ENCODE measurements at regions not wholly inside any gene's neighbourhood (a gene's known extent, or its start where the extent isn't known, plus 50 kb on each side); places are given as distances from the start of the nearest gene placed in this dataset.
"Not testable (repeated sequence)": the region's sequence is repeated elsewhere in the genome, so short reads cannot be mapped to it uniquely, and the experiment has no call there.

DNA sequence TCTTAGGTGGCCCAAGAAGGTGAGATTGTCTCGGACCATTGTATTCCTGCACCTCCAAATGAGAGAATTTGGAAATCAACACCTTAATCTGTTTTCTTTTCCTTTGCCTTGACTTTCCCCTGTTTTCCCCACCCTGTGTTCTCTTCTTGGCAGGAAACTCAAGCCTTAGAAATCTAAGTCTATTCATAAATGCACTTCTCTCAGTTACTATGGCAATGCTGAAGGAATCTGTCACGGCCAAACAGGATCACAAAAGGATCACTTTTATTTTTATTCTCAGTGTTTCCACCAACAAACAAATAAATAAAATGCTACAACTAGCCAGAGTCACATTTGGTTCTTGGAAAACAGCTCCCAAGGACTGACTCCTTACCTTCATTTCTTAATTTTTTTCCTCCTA is 270.5 kb downstream of the BCAT1 start:
- Histone ChIP-seq H3K4me3 (ENCODE audit: low read depth, low read length) (no peak overlapping the region), H3K27me3 (ENCODE audit: control insufficient read depth, insufficient read depth, low read length) (no peaks in the 10 kb centered on the region), H3K36me3 (ENCODE audit: control insufficient read depth, insufficient read depth, low read length) (no peaks in the 10 kb centered on the region)
- TF ChIP-seq, protein P1, sequence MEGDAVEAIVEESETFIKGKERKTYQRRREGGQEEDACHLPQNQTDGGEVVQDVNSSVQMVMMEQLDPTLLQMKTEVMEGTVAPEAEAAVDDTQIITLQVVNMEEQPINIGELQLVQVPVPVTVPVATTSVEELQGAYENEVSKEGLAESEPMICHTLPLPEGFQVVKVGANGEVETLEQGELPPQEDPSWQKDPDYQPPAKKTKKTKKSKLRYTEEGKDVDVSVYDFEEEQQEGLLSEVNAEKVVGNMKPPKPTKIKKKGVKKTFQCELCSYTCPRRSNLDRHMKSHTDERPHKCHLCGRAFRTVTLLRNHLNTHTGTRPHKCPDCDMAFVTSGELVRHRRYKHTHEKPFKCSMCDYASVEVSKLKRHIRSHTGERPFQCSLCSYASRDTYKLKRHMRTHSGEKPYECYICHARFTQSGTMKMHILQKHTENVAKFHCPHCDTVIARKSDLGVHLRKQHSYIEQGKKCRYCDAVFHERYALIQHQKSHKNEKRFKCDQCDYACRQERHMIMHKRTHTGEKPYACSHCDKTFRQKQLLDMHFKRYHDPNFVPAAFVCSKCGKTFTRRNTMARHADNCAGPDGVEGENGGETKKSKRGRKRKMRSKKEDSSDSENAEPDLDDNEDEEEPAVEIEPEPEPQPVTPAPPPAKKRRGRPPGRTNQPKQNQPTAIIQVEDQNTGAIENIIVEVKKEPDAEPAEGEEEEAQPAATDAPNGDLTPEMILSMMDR (IDR thresholded peaks at IDR 0.05; ENCODE audit: insufficient read depth, low read length, poor library complexity, severe bottlenecking) = no peak
- no peak for DNase-seq (ENCODE audit: low read depth)

DNA sequence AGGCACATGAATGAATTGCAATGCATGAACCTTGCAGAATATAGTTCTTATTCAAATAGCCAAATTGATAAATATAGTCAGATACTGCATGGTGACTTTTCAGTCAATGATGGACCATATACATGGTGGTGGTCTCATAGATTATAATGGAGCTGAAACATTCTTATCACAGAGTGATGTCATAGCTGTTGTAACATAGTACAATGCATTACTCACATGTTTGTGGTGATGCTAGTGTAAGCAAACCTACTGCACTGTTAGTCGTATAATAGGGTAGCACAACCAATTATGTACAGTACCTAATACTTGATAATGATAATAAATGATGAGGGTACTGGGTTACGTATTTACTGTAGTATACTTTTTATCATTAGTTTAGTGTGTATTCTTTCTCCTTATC is 280.3 kb downstream of the BCAT1 start:
- H3K27me3 ChIP-seq (ENCODE audit: control insufficient read depth, insufficient read depth, low read length) = no peaks in the 10 kb centered on the region
- TF ChIP-seq, protein P1 (IDR thresholded peaks at IDR 0.05; ENCODE audit: insufficient read depth, low read length, poor library complexity, severe bottlenecking) = no peak
- H3K4me3 ChIP-seq (ENCODE audit: low read depth, low read length) = no peak overlapping the region
- no peak for DNase-seq (ENCODE audit: low read depth)
- H3K36me3 ChIP-seq (ENCODE audit: control insufficient read depth, insufficient read depth, low read length) = no peaks in the 10 kb centered on the region

DNA sequence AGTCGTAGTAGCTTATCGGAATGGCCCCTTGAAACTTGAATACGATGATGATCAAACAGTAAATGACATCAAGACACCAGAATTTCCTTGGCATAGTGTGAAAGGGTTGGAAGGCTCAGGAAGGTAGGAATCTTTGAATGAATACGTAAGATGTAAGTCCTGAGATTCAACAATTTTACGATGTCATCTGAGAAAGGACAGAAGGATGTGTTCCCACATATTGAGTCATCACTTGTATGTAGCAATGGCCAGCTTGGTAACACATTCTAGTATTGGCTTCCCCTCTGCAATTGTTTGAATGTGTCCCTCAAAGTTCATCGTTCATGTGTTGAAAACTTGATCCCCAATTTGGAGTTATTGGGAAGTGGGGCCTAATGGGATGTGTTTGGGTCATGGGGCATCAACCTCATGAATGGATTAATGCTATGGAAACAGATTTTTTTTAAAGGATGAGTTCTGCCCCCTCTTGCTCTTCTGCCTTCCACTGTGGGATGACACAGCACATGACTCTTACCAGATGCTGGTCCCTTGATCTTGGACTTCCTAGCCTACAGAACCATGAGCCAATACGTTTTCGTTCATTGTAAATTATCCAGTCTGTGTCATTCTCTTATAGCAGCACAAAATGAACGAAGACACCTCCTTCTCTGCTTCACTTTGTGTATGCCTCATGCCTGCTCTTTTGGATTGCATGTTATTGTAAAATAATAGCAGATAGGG is 284.6 kb downstream of the BCAT1 start:
- H3K4me3 ChIP-seq (ENCODE audit: low read depth, low read length) = no peak overlapping the region
- no peaks in the 10 kb centered on the region for H3K36me3 ChIP-seq (ENCODE audit: control insufficient read depth, insufficient read depth, low read length)
- TF ChIP-seq, protein P1 (IDR thresholded peaks at IDR 0.05; ENCODE audit: insufficient read depth, low read length, poor library complexity, severe bottlenecking) = no peak
- DNase-seq (ENCODE audit: low read depth) = no peak
- H3K27me3 ChIP-seq (ENCODE audit: control insufficient read depth, insufficient read depth, low read length) = no peaks in the 10 kb centered on the region

DNA sequence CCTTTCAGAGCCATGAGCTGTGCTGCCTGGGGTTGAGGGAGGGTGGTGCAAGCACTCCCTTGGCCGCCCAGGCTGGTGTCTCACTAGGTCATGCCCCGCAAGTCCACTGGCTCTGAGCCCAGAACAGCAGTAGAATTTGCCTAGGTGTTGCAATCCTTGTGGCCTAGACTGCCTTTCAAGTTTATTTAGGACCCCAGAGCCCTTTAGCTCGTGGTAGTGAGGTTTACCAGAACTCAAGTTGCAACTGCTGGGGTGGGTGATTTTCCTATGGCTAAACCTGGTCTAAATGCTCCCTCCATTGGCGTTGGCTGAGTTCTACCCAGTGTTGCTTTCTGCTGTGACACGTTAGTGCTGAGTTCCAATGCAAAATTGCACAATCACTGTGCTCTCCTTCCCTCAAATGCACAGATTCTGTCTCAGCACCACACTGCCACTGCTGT is 287.2 kb downstream of the BCAT1 start:
- Histone ChIP-seq H3K4me3 (ENCODE audit: low read depth, low read length) (no peak overlapping the region), H3K27me3 (ENCODE audit: control insufficient read depth, insufficient read depth, low read length) (no peaks in the 10 kb centered on the region), H3K36me3 (ENCODE audit: control insufficient read depth, insufficient read depth, low read length) (no peaks in the 10 kb centered on the region)
- DNase-seq (ENCODE audit: low read depth) = peak; percentile 63
- TF ChIP-seq, protein P1 (IDR thresholded peaks at IDR 0.05; ENCODE audit: insufficient read depth, low read length, poor library complexity, severe bottlenecking) = no peak

DNA sequence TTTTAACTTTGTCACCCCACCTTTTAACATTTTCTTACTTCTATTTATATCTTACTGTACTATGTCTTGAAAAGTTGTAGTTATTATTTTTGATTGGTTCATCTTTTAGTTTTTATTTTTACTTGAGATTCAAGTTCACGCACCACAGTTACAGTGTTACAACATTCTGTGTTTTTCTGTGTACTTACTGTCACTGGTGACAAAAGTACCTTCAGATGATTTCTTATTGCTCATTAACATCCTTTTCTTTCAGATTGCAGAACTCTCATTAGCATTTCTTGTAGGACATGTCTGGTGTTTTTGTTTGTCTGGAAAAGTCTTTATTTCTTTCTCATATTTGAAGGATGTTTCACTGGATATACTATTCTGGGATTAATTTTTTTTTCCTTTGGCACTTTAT is 289.9 kb downstream of the BCAT1 start:
- no peak for DNase-seq (ENCODE audit: low read depth)
- Histone ChIP-seq H3K36me3 (ENCODE audit: control insufficient read depth, insufficient read depth, low read length) (no peaks in the 10 kb centered on the region), H3K4me3 (ENCODE audit: low read depth, low read length) (no peak overlapping the region), H3K27me3 (ENCODE audit: control insufficient read depth, insufficient read depth, low read length) (no peaks in the 10 kb centered on the region)
- TF ChIP-seq, protein P1 (IDR thresholded peaks at IDR 0.05; ENCODE audit: insufficient read depth, low read length, poor library complexity, severe bottlenecking) = no peak

DNA sequence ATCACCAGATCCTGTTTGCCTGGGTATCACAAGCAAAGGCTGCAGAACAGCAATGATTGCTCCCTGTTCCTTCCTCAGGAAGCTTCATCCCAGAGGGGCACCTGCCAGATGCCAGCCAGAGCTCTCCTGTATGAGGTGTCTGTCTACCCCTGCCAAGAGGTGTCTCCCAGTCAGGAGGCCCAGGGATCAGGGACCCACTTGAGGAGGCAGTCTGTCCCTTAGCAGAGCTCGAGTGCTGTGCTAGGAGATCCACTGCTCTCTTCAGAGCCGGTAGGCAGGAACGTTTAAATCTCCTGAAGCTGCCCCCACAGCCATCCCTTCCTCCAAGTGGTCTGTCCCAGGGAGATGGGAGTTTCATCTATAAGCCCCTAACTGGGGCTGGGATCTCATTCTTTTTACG is 294.6 kb downstream of the BCAT1 start:
- H3K4me3 ChIP-seq (ENCODE audit: low read depth, low read length); H3K27me3 ChIP-seq (ENCODE audit: control insufficient read depth, insufficient read depth, low read length); H3K36me3 ChIP-seq (ENCODE audit: control insufficient read depth, insufficient read depth, low read length); DNase-seq (ENCODE audit: low read depth): not testable (repeated sequence)

Data from kidney epithelial cell (primary cell).